ENCODE measurements at regions not wholly inside any gene's neighbourhood (a gene's known extent, or its start where the extent isn't known, plus 50 kb on each side); places are given as distances from the start of the nearest gene placed in this dataset.

GRCh38 chr13:69315039-69315438 is 792.6 kb upstream of the ATXN8OS start:
- TF ChIP-seq CTCF (IDR thresholded peaks at IDR 0.05; ENCODE audit: low read depth, low read length, poor library complexity, severe bottlenecking) (no peak), EZH2phosphoT487 (IDR thresholded peaks at IDR 0.05; ENCODE audit: borderline replicate concordance, low read length) (no peak)

Measured in DOHH2 (cell line).